ENCODE measurements at regions not wholly inside any gene's neighbourhood (a gene's known extent, or its start where the extent isn't known, plus 50 kb on each side); places are given as distances from the start of the nearest gene placed in this dataset.

DNA sequence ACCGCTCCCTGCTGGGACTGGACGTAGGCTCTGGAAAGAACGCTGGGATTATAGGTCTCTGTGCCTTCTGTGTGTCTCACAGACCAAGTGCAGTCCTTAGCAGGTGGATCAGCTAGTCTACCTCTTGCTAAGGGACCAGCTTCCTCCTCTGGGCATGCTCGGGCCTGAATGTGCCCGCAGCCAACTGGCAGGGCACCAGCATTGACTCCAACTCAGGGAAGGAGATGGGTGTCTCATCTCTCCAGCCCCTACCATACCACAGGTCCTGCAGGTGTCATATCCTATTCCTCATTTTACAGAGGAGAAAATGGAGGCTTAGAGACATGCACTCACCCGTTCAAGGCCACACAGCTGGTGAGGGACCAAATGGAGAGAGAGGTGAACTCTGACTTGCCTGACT, 340.2 kb downstream of the PTPRU start:
- H3K9me3 Mint-ChIP-seq (ENCODE audit: low read depth): no peaks in the 10 kb centered on the region
- no peak overlapping the region for H3K27ac Mint-ChIP-seq
- TF ChIP-seq, protein P1, sequence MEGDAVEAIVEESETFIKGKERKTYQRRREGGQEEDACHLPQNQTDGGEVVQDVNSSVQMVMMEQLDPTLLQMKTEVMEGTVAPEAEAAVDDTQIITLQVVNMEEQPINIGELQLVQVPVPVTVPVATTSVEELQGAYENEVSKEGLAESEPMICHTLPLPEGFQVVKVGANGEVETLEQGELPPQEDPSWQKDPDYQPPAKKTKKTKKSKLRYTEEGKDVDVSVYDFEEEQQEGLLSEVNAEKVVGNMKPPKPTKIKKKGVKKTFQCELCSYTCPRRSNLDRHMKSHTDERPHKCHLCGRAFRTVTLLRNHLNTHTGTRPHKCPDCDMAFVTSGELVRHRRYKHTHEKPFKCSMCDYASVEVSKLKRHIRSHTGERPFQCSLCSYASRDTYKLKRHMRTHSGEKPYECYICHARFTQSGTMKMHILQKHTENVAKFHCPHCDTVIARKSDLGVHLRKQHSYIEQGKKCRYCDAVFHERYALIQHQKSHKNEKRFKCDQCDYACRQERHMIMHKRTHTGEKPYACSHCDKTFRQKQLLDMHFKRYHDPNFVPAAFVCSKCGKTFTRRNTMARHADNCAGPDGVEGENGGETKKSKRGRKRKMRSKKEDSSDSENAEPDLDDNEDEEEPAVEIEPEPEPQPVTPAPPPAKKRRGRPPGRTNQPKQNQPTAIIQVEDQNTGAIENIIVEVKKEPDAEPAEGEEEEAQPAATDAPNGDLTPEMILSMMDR (IDR thresholded peaks at IDR 0.05; ENCODE audit: unreplicated experiment): no peak
- no peaks in the 10 kb centered on the region for H3K36me3 Mint-ChIP-seq (ENCODE audit: insufficient read depth)
- H3K27me3 Mint-ChIP-seq: peaks cover 21% of the 10 kb centered on the region
- no peak overlapping the region for H3K4me3 Mint-ChIP-seq (ENCODE audit: low read depth)
- peaks cover 29% of the 10 kb centered on the region for H3K4me1 Mint-ChIP-seq (ENCODE audit: low read depth)
- no peak for DNase-seq (ENCODE audit: low spot score, unreplicated experiment)

DNA sequence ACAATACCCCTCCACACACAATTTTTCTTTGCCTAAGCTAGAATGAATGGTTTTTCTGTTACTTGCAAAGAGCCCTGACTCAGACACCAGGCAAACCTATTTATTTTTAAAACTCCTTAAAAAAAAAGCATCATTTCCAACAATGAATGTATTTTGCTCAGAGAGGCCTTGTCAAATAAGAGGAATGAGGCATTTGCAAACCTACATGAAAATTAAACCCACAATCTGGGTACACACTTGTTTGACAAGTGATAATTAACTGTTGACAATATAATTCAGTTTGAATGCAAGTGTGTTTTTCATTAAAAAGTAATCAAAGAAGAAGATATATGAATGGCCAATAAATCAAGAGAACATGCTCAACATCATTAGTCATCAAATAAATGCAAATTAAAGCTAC, 339.5 kb downstream of the PTPRU start:
- peaks cover 29% of the 10 kb centered on the region for H3K4me1 Mint-ChIP-seq (ENCODE audit: low read depth)
- no peak for DNase-seq (ENCODE audit: low spot score, unreplicated experiment)
- no peaks in the 10 kb centered on the region for H3K36me3 Mint-ChIP-seq (ENCODE audit: insufficient read depth)
- peaks cover 21% of the 10 kb centered on the region for H3K27me3 Mint-ChIP-seq
- no peak overlapping the region for H3K27ac Mint-ChIP-seq
- TF ChIP-seq, protein P1 (IDR thresholded peaks at IDR 0.05; ENCODE audit: unreplicated experiment): no peak
- no peaks in the 10 kb centered on the region for H3K9me3 Mint-ChIP-seq (ENCODE audit: low read depth)
- H3K4me3 Mint-ChIP-seq (ENCODE audit: low read depth): no peak overlapping the region

DNA sequence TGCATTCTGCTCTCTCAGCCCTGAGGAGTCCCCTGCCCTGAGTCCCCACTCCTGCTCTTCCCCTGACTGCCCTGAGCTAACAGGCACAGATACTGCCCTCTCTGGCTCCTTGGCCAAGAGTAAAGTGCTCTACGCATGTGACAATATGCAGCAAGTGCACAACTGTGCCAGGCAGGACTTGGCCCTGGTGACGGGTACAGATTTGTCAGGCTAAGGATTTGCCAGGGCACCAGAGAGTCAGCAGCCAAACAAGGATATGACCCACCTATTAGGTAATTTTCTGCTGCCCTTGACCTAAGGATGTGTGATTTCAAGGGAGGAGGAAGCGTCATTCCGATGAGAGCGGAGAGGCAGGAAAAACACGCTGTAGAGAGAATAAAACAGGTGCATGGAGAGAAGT, 339.0 kb downstream of the PTPRU start:
- Mint-ChIP-seq H3K4me3 (ENCODE audit: low read depth) (no peak overlapping the region), H3K27ac (no peak overlapping the region), H3K36me3 (ENCODE audit: insufficient read depth) (no peaks in the 10 kb centered on the region), H3K27me3 (peaks cover 18% of the 10 kb centered on the region), H3K4me1 (ENCODE audit: low read depth) (peaks cover 27% of the 10 kb centered on the region), H3K9me3 (ENCODE audit: low read depth) (no peaks in the 10 kb centered on the region)
- TF ChIP-seq, protein P1 (IDR thresholded peaks at IDR 0.05; ENCODE audit: unreplicated experiment): no peak
- no peak for DNase-seq (ENCODE audit: low spot score, unreplicated experiment)

DNA sequence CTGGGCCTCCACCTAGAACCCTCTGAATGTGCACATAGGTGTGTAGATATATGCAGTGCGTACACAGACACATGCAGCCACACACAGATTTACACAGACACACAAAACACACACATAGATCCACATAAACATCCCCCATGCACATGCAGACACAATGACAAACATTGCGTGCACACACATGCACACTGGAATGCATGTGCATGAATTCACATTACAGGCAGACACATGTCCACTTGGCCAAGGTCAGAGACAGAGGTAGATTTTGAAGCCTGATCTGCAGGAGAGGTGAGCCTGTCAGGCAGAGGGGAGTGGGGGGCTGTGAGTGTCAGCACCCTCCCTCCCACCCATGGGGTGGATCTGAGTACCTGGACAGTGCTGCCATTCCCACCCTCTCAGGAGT, 338.5 kb downstream of the PTPRU start:
- peaks cover 29% of the 10 kb centered on the region for H3K4me1 Mint-ChIP-seq (ENCODE audit: low read depth)
- H3K4me3 Mint-ChIP-seq (ENCODE audit: low read depth): no peak overlapping the region
- no peaks in the 10 kb centered on the region for H3K9me3 Mint-ChIP-seq (ENCODE audit: low read depth)
- no peak for DNase-seq (ENCODE audit: low spot score, unreplicated experiment)
- TF ChIP-seq, protein P1 (IDR thresholded peaks at IDR 0.05; ENCODE audit: unreplicated experiment): no peak
- no peak overlapping the region for H3K27ac Mint-ChIP-seq
- peaks cover 15% of the 10 kb centered on the region for H3K27me3 Mint-ChIP-seq
- H3K36me3 Mint-ChIP-seq (ENCODE audit: insufficient read depth): no peaks in the 10 kb centered on the region

DNA sequence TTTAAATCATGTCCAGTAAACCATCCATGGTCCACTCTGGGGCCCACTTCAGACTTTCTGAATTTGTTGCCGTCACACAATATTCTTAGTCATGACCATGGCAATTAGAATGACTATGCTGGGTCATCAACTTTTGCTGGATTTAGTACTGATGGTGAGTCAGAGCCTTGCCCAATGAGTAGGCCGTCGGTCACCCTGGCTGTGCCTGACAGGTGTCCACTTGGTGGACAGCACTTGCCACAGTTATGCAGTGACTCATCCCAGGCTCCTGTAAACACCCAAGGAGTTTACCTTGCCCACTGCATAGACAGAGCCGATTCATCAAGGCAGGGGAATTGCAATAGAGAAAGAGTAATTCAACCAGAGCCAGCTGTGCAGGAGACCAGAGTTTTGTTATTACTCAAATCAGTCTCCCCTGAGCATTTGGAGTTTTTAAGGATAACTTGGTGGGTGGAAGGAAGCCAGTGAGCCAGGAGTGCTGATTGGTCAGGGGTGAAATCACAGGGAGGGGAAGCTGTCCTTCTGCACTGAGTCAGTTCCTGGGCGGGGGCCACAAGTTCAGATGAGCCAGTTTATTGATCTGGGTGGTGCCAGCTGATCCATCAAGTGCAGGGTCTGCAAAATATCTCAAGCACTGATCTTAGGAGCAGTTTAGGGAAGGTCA, 333.8 kb downstream of the PTPRU start:
- Mint-ChIP-seq H3K4me1 (ENCODE audit: low read depth) (peaks cover 6% of the 10 kb centered on the region), H3K36me3 (ENCODE audit: insufficient read depth) (no peaks in the 10 kb centered on the region), H3K27ac (peak overlapping the region; percentile 50), H3K9me3 (ENCODE audit: low read depth) (peaks cover 11% of the 10 kb centered on the region), H3K4me3 (ENCODE audit: low read depth) (no peak overlapping the region), H3K27me3 (peaks cover 8% of the 10 kb centered on the region)
- TF ChIP-seq, protein P1 (IDR thresholded peaks at IDR 0.05; ENCODE audit: unreplicated experiment): no peak
- DNase-seq (ENCODE audit: low spot score, unreplicated experiment): no peak

Data from progenitor cell of endocrine pancreas (in vitro differentiated cells).